ENCODE measurements at regions not wholly inside any gene's neighbourhood (a gene's known extent, or its start where the extent isn't known, plus 50 kb on each side); places are given as distances from the start of the nearest gene placed in this dataset.
"Not testable (repeated sequence)": the region's sequence is repeated elsewhere in the genome, so short reads cannot be mapped to it uniquely, and the experiment has no call there.

DNA sequence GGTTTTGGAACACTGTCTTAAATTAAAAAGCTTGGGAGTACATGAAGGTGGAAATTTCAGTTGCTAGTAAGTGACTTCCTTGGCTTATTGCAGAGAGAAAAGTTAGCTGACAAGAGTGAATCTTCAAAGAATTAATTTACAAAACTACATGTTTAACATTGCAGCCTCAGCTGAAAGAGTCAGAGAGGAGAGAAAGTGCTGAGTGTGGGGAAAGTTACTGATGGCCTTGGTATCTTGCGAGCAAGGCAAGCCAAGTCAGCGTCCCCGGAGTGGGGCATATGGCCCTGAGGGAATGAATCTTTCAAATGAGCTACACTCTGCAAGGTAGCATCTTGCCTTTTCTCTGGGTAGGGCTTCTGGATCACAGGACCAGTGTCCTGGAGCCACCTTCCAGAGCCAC lies 131.3 kb downstream of the LPIN1 start:
- no peak for DNase-seq (ENCODE audit: low read depth in 4 of 4, low spot score in 3 of 4)

DNA sequence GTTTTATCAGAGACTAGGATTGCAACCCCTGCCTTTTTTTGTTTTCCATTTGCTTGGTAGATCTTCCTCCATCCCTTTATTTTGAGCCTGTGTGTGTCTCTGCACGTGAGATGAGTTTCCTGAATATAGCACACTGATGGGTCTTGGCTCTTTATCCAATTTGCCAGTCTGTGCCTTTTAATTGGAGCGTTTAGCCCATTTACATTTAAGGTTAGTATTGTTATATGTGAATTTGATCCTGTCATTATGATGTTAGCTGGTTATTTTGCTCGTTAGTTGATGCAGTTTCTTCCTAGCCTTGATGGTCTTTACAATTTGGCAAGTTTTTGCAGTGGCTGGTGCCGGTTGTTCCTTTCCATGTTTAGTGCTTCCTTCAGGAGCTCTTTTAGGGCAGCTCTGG lies 138.8 kb downstream of the LPIN1 start:
- not testable (repeated sequence) for DNase-seq (ENCODE audit: low read depth in 4 of 4, low spot score in 3 of 4)

DNA sequence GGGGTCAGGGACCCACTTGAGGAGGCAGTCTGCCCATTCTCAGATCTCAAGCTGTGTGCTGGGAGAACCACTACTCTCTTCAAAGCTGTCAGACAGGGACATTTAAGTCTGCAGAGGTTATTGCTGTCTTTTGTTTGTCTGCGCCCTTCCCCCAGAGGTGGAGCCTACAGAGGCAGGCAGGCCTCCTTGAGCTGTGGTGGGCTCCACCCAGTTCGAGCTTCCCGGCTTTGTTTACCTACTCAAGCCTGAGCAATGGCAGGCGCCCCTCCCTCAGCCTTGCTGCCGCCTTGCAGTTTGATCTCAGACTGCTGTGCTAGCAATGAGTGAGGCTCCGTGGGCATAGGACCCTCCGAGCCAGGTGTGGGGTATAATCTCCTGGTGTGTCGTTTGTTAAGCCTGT lies 140.5 kb downstream of the LPIN1 start:
- not testable (repeated sequence) for DNase-seq (ENCODE audit: low read depth in 4 of 4, low spot score in 3 of 4)

DNA sequence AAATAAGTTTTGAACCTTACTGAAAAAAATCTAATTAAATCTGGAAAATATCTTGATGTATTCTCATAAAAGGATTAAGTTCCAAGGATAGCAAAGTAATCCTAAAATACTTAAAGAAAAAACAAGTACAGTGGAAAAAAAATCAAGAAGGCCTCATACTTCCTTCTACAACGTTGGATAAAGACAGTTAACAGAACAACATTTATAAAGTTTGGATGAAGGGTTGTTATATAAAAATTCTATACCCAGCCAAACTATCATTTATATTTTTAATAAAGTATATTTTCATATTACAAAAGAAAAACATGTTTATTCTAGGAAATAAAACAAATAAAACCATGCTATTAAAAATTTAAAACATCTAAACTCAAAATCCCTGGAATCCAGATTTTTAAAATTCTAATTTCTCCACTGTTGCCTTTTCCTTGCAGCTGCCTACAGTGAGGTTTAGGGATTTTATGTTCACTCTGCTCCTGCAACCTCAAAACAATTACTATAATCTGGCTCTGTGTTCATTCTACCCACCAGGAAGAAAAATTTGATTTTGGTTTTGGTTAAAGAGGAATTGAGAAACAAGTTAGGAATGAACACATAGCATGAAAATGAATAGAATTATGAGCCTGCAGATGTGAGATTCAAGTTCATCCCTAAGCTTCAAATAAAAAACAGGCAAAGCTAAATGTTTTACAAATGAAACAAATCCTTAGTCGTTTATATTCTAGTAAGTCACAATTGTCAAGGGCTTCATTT lies 142.8 kb downstream of the LPIN1 start:
- no peak for DNase-seq (ENCODE audit: low read depth in 4 of 4, low spot score in 3 of 4)

DNA sequence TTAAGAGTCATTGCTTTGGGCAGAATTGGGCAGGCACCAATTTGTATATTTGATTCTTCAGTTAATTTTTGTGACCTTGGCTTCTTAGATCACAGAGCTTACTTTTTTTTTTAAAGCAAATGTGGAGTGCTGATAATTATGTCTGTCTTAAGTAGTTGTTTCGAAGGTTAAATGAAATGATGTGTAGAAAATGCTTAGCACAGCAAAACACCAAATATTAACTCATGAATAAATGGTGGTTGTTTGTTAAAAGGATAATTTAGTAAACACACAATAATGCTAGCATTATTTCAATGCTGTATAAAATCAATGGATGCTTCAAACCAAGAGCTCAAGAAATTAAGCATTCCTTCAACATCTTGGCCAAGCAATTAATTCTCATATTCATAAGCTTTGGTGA lies 143.4 kb downstream of the LPIN1 start:
- no peak for DNase-seq (ENCODE audit: low read depth in 4 of 4, low spot score in 3 of 4)

DNA sequence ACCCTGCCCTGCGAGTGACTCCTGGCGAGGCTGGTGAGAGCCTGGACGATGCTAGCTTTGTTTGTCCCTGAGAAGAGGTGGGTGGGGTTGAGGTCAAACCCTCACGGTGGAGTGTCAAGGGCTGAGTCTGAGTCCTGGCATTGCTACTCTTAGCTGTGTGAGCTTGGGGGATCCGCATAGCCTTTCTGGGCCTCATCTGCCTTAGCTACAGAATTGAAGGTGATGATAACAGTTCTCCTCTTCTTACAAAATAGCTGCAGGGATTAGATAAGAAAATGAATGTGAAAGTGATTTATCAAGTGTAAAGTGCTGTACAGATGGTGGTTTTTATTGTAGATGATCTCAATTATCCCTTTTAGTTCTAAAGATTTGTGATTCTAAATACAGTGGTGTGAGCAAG lies 144.6 kb downstream of the LPIN1 start:
- DNase-seq (ENCODE audit: low read depth in 4 of 4, low spot score in 3 of 4) = no peak

DNA sequence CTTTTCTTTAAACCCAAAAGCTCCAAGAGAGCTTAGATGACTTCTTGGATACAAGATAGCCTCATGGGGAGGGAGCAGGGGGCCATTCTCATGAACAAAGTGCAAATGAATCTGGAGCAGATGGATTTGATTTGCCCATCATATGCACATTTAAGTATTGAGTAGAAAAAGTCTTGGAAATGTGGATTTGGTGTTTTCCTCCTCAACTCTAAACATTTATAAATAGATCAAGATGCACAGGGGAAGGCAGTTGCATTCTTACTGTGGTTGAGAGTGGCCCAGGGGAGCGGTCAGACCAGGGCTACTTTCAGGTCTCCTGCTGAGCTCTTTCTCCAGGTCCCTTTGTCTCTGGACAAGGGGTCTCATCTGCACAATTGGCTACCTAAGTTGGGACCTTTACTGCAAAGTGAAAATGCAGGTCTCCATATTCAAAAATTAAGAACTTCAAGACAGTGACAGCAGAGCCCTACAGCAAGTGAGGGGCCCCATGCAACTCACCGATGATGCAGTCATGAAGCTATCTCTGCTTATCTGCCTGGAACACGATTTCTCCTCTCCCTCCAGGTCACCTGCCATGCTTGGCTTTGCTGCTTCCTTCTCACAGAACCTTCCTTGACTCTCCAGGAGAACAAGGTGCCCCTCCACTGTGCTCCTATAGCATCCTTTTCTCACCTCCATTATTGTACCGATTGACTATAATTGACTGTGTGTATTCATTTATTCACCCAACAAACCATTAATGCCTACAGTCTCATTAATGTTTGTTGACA lies 145.4 kb downstream of the LPIN1 start:
- no peak for DNase-seq (ENCODE audit: low read depth in 4 of 4, low spot score in 3 of 4)

DNA sequence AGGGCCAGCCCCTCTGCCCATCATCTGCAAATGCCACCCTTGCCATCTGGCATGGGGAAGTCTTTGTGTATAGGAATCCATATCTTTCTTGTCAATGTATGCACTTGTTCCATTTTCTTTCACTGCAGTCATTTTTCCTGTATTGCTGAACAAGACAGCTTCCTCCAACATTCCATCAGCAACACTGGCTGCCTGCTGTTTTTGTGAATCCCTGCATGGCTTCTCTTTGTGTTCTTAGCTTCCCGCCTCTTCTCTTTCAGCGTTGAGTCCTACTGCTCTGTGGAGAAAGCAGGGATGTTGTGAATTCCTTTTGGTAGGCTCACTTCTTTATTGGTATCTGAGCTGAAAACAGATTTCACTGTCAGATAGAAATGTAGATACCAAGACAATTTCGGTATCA lies 150.0 kb downstream of the LPIN1 start:
- no peak for DNase-seq (ENCODE audit: low read depth in 4 of 4, low spot score in 3 of 4)

DNA sequence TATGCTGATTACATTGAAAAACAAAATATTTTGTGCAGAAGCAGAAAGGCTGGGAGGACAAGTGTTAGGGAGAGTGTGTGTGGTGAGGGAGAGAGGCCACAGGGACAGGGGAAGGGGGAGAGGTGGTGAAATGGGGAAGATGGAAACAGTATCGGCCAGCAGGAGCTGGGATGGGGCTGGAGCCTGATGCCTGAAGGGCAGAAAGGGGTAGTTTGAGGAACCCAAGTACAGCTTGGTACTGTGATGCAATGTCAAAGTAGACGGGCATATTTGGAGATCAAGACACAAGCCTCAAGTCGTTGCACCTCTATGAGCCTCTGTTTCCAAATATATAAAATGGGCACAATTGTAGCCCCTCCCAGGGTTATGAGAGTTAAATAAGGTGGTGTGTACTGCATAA lies 152.1 kb downstream of the LPIN1 start:
- DNase-seq (ENCODE audit: low read depth in 4 of 4, low spot score in 3 of 4) = no peak

DNA sequence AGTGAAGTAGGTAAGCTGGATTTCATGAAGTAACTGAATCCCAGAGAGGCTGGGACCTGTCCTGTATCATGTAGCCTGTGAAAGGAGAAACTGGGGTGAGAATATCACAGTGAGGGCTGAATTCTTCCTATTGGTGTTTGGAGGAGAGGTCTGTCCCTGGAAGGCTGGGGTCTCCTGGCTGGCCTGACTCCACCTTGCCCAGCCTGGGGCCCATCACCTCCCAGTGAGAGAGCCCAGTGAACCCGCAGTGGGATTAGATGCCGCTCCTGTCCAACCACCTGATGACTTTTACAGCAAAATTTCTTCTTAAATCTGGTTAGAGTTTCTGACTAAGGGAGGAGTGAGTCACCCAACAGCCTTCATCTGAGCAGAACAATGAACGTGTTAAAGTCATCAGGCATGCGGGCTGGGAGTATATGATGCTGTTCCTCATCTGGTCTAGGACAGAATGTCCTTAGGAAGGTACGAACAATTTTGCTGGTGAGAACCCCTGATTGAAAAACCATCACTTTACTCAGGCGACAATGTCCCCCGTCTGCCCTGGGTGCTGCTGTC lies 152.9 kb downstream of the LPIN1 start:
- DNase-seq (ENCODE audit: low read depth in 4 of 4, low spot score in 3 of 4) = no peak

DNA sequence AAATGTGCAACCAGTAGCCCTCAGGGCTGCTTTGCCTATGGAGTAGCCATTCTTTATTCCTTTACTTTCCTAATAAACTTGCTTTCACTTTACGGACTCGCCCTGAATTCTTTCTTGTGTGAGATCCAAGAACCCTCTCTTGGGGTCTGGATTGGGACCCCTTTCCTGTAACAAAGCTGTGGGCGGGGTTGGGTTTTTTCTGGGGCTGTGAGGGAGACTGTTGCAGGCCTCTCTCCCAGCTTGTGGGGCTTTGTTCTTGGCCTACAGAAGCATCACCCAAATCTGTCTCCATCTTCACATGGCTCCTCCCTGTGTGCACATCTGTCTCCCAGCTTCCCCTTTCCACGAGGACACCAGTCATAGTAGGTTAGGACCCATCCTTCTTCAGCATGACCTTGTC lies 154.5 kb downstream of the LPIN1 start:
- DNase-seq (ENCODE audit: low read depth in 4 of 4, low spot score in 3 of 4) = not testable (repeated sequence)

DNA sequence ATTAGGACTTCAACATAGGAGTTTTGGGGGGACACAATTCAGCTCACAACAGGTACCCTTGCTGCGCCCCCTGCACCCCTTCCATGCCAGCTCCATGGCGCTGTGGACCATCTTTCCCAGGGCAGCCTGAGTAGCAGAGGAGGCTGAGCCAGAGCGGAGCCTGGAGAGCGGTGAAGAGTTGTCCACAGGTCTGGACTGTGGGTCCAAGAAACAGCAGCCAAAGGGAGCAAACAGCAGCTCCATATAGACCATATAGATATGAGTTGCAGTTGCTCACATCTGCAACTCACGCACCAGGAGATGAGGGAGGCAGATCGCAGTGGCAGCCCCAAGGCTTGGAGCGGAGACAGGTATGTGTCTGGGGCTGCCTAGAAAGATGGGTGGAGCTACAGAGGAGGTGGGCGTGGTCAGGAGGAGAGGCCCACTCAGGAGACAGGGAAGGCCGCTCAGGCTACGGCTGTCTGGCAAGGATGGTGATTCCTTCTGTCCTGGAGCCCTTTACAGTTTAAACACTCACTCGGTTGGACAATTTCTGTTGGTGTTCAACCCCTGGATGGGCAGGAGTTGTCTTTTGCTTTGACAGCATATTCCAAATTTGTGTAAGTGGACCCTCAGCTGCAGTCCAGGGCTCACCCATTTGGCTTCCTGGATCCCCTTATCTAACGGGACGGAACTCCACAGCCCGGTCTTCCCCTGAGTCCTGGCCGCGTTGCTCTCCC lies 155.1 kb downstream of the LPIN1 start:
- DNase-seq (ENCODE audit: low read depth in 4 of 4, low spot score in 3 of 4) = no peak

DNA sequence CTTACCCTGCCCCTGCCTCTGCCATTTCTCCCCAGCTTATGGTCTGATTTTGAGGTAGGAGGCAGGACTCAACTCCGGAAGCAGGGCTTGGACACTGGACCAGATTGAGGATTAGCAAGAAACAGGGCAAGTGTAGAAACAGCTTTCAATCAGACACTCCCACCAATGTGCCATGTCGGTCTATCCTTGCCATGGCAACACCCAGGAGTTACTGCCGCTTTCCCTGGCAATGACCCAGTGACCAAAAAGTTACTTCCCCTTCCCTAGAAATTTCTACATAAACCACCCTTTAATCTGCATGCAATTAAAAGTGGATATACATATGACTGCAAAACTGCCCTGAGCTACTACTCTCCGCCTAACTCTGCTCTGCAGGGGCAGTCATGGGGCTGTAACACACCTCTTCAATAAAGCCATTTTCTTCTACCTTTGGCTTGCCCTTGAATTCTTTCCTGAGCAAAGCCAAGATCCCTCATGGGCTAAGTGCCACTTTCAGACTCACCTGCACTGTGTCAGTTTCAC lies 156.7 kb downstream of the LPIN1 start:
- DNase-seq (ENCODE audit: low read depth in 4 of 4, low spot score in 3 of 4) = no peak

DNA sequence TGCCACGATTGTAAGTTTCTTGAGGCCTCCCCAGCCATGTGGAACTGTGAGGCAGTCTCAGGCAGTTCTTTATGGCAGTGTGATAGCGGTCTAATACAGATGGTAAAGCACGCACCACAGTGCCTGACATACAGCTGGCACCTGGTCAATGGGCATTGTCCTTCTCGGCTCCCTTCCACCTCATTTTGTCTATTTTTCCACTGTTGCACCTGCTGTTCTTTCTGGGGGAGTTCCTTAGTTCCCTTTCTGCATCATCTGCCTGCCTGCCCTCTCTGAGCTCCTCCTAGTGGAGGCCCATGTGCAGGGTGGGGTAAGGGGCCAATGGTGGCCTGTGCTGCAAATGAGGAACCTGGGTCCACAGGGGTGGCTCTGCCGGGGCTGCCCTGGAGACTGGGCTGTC lies 157.6 kb downstream of the LPIN1 start:
- no peak for DNase-seq (ENCODE audit: low read depth in 4 of 4, low spot score in 3 of 4)

DNA sequence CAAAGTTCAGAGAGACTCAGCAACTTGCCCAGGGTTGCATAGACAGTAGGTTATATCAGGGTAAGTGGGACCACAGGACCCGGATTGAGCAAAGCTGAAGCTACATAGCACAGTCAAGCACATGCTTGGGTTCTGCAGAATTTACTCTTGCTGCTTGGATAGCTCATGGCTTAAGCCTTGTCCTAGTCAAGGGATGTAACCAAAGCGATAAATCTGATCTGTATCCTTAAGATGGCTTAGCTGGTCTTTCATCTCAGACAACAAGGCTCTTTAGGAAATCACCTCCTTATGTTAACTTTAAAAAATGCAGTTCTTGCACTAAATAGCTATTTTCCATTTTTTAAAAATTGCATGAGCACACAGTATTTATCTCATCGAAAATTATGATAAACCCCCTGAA lies 158.5 kb downstream of the LPIN1 start:
- DNase-seq (ENCODE audit: low read depth in 4 of 4, low spot score in 3 of 4) = no peak

DNA sequence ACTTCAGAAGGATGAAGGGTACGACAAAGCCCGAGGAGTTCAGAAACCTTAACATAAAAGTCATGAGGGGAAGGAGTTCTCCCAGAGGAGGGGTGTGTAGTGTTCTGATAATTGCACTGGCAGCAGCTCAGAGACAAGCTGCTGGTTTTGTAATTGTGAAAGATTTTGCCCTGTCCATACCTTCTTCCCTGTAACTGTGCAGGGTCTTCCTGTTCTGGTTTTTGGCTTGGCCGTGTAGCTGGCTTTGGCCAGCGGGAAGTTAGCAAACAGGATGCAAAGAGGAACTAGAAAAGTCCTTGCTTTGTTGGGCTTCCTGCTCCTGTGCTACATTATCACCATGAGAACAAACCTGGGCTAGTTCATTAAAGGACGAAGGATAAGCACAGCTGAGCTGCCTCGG lies 160.8 kb downstream of the LPIN1 start:
- DNase-seq (ENCODE audit: low read depth in 4 of 4, low spot score in 3 of 4) = no peak

DNA sequence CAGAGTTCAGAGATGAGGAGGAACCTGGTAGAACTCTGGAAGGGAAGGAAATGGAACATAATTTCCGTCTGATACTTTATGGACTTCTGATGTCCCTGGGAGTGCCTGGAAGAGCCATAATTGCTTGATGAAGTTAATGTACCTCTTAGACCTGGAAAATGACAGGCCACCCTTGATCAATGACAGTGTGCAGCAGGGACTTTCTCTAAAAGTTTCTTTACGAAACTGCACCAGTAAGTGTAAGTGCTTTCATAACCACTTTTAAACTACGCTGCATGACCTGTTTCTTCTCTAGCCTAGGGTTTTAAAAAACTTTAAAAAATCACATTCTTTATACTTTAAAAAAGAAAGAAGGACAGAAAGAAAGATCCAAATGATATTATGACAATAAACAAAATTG lies 164.5 kb downstream of the LPIN1 start:
- DNase-seq (ENCODE audit: low read depth in 4 of 4, low spot score in 3 of 4) = no peak

DNA sequence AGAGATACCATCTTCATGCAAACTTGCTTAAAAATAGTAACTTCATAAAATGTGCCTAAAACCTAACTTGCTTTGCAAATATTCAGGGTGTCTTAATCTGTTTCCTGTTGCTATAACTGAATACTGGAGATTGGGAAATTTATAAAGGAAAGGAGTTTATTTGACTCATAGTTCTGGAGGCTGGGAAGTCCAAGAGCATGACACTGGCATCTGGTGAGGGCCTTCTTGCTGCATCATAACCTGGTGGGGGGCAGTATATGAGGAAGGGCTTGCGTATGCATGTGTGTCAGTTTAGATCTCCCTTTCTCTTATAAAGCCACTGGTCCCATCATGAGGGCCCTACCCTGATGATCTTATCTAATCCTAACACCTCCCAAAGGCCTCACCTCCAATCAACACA lies 166.5 kb downstream of the LPIN1 start:
- no peak for DNase-seq (ENCODE audit: low read depth in 4 of 4, low spot score in 3 of 4)

DNA sequence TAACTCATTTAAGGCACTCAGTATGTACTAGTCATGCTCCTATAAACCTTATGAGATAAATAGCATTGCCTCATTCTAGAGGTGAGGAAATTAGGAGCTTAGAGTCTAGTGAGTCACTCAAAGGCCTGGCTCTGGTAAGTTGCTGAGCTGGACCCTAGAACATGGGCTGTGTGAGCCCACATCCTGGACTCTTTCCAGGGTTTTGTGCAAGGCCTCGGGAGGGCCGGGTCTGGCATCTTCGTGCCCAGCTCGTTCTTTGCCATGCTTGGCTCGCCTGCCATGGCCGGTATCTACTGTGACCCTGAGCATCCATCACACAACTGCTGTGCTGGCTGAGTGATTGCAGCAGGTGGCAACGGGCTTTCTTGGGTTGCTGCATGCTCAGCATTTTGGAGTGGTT lies 168.0 kb downstream of the LPIN1 start:
- no peak for DNase-seq (ENCODE audit: low read depth in 4 of 4, low spot score in 3 of 4)

DNA sequence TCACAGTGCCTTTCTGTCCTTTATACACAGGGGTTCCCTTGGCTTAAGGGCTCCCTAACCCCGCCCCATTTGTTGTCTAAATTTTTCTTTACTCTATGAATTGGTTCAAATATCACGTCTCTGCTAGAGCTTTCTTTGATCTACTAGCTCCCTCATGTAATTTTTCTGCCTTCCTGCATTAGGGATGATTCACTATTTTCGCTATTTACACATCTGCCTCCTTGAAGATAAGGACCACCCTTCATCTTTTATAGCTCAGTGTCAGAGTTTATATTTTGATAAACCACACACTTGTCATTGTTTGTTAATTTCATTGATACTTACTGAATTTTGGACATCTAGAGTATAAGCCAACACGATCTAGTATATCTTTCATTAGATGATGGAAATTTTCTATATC lies 169.2 kb downstream of the LPIN1 start:
- no peak for DNase-seq (ENCODE audit: low read depth in 4 of 4, low spot score in 3 of 4)

DNA sequence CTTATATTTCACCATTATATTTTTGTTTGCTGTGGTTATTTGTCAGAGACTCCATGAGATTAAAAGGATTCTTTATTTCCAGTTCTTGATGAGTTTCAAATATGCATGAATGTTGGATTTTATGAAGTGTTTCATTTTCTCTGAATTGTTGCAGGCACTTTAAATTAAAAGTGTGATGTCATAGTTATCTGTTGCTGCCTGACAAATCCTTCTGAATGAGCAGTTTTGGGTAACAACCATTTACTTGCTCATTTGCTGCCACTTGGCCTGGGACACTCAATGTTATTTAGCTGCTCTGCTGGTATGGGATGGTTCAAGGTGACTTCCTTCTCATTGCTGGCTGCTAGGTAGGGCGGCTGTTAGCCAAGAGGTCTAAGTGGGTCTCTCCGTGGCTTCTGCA lies 173.5 kb downstream of the LPIN1 start:
- DNase-seq (ENCODE audit: low read depth in 4 of 4, low spot score in 3 of 4) = no peak

Data from left renal pelvis (tissue), 4 donors.